Common myeloid progenitor, CD34-positive (primary cell): ENCODE measurements at regions not wholly inside any gene's neighbourhood (a gene's known extent, or its start where the extent isn't known, plus 50 kb on each side); places are given as distances from the start of the nearest gene placed in this dataset.
"Not testable (repeated sequence)": the region's sequence is repeated elsewhere in the genome, so short reads cannot be mapped to it uniquely, and the experiment has no call there.

Source experiments
- CTCF ChIA-PET: fragments of 350-600 bp; sonication (Branson Sonifier 250); formaldehyde crosslinking; loops from one replicate; lab custom pipeline; 2021; ENCODE audit warnings: antibody characterized with exemption; lab: Charles Lee
- POLR2A ChIA-PET: fragments of 350-600 bp; sonication (Branson Sonifier 250); formaldehyde crosslinking; loops from one replicate; lab custom pipeline; 2021; ENCODE audit warnings: antibody characterized with exemption; lab: Charles Lee
- DNase-seq, 3 donors: peaks; one replicate each; pipeline versions ENCODE4 v3.0.0 to v3.0.0-alpha.2; 2013
- H3K27ac ChIP-seq, 2 experiments: 1 replicate in 1 of 2; 2 replicates in 1 of 2; pipeline ENCODE4 v1.7.0; 2013; ENCODE audit warnings: inconsistent platforms in 2 of 2, low read length in 2 of 2, mild to moderate bottlenecking in 2 of 2, low read depth in 1 of 2, moderate library complexity in 1 of 2; ENCODE audit not compliant: severe bottlenecking in 2 of 2, insufficient read depth in 1 of 2, poor library complexity in 1 of 2
- H3K27me3 ChIP-seq, 5 experiments: replicated peaks in 2 of 5; 1 replicate in 3 of 5; 2 replicates in 2 of 5; pipeline versions ENCODE4 v1.6.1 to v1.7.0; 2013; ENCODE audit warnings: low read length in 4 of 5, mild to moderate bottlenecking in 2 of 5, moderate library complexity in 2 of 5, inconsistent platforms in 1 of 5; ENCODE audit not compliant: insufficient read depth in 5 of 5, control insufficient read depth in 4 of 5
- H3K36me3 ChIP-seq, 4 experiments: 1 replicate in 2 of 4; 2 replicates in 2 of 4; pipeline versions ENCODE4 v1.6.1 to v1.7.0; 2013; ENCODE audit warnings: low read length in 3 of 4, control low read depth in 1 of 4, mild to moderate bottlenecking in 1 of 4; ENCODE audit not compliant: control insufficient read depth in 4 of 4, insufficient read depth in 4 of 4
- H3K4me1 ChIP-seq, 4 experiments: 1 replicate in 3 of 4; 2 replicates in 1 of 4; pipeline versions ENCODE4 v1.6.1 to v1.7.1; 2013; ENCODE audit warnings: low read length in 3 of 4, mild to moderate bottlenecking in 3 of 4, control low read depth in 1 of 4, inconsistent platforms in 1 of 4, moderate library complexity in 1 of 4; ENCODE audit not compliant: control insufficient read depth in 4 of 4, insufficient read depth in 4 of 4; ENCODE audit errors: control extremely low read depth in 1 of 4
- H3K4me3 ChIP-seq, 7 experiments: 1 replicate in 4 of 7; 2 replicates in 3 of 7; pipeline versions ENCODE4 v1.5.1 to v1.7.0; 2013; ENCODE audit warnings: mild to moderate bottlenecking in 7 of 7, low read length in 6 of 7, moderate library complexity in 6 of 7, inconsistent platforms in 2 of 7, low read depth in 2 of 7, control low read depth in 1 of 7; ENCODE audit not compliant: insufficient read depth in 4 of 7, control insufficient read depth in 1 of 7; ENCODE audit errors: extremely low read depth in 1 of 7
- H3K9me3 ChIP-seq, 5 experiments: 1 replicate in 4 of 5; 2 replicates in 1 of 5; pipeline versions ENCODE4 v1.6.1 to v1.7.1; 2013; ENCODE audit warnings: low read length in 4 of 5, mild to moderate bottlenecking in 2 of 5, inconsistent platforms in 1 of 5, low read depth in 1 of 5, moderate library complexity in 1 of 5; ENCODE audit not compliant: control insufficient read depth in 4 of 5, insufficient read depth in 2 of 5; ENCODE audit errors: control extremely low read depth in 1 of 5
- WGBS: methylation state at CpG from one replicate; pipeline ENCODE4 v1.1.5; 2013; ENCODE audit not compliant: insufficient coverage; 5-methylcytosine and 5-hydroxymethylcytosine counted together

DNA sequence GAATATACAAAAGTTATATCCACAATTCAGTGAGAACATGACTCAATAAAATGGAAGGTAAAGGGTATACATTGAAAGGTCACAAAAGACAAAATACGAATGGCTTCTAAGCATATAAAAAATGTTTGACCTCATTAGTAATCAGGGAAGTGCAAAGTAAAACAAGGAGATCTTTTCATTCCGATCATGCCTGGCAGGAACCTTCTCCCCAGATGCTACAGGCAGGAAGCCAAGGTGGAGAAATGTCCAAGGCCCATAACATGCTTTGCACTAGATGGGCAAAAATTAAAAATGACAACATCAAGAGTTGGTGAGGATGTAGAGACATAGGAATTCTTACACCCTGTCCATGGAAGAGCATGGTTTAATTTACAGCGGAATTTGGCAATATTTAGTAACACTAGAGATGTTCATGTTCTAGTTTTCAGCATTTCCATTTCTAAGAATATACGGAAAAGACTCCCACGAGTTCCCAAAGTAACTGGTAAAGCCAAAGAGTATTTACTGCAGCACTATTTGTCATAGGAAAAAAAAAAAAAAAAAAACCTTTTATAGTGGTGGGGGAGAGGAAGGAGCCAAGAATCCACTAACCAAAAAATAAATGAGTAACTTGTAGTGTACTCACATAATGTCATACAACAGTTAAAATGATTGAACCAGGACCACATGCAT is 184.5 kb upstream of the KAZN start:
- CTCF ChIA-PET: no interaction called here
- H3K36me3 ChIP-seq: no peaks in the 10 kb centered on the region
- H3K27me3 ChIP-seq: peaks cover 0 to 4% (median 0%) of the 10 kb centered on the region in 5 experiments
- H3K4me3 ChIP-seq: no peak overlapping the region
- DNase-seq: no peak
- no peaks in the 10 kb centered on the region for H3K4me1 ChIP-seq
- no peak overlapping the region for H3K27ac ChIP-seq
- WGBS: 100% methylated on average over 3 of the region's 5 CpGs
- H3K9me3 ChIP-seq: no peaks in the 10 kb centered on the region
- POLR2A ChIA-PET: no interaction called here

DNA sequence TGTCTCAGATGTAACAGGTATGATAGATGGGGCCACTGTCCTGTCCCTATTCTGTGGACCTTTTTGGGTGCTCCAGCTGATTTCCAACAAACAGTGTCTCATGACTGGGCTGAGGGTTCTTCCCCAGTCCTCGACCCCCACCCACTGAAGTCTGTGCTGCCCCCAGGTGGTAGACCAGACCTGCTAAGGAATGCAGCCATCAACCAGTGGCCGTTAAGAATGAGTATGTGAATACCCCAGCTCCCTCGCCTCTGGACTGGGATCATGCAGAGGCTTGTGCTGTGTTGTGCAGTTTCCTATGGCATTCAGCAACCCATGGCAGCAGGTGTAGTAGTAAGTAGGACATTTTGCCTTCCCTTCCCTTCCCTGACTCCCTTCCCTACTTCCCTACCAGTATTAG is 183.1 kb upstream of the KAZN start:
- CTCF ChIA-PET: interaction anchor here (1.1 kb wide), 1 partner anchor 11 kb away, joined by 3 read pairs; no protein-coding TSS in a partner anchor
- H3K4me1 ChIP-seq: no peaks in the 10 kb centered on the region
- WGBS: 64% methylated on average over 3 of the region's 3 CpGs
- H3K27me3 ChIP-seq: peaks cover 0 to 6% (median 0%) of the 10 kb centered on the region in 5 experiments
- H3K27ac ChIP-seq: no peak overlapping the region
- H3K9me3 ChIP-seq: no peaks in the 10 kb centered on the region
- H3K36me3 ChIP-seq: no peaks in the 10 kb centered on the region
- DNase-seq: peak in 2 of 3 donors; percentile 1 to 12
- H3K4me3 ChIP-seq: no peak overlapping the region
- POLR2A ChIA-PET: no interaction called here

DNA sequence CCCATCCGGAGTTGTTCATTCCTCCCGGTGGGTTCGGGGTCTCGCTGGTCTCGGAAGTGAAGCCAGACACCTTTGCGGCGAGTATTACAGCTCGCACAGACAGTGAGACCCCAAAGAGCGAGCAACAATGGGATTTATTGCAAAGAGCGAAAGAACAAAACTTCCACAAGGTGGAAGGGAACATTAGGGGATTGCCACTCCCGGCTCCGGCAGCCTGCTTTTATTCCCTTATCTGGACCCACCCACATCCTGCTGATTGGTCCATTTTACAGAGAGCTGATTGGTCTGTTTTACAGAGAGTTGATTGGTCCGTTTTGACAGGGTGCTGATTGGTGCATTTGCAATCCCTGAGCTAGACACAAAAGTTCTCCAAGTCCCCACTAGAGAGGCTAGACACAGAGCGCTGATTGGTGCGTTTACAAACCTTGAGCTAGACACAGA is 178.7 kb upstream of the KAZN start:
- H3K4me1 ChIP-seq, POLR2A ChIA-PET, H3K36me3 ChIP-seq, H3K27me3 ChIP-seq, DNase-seq, H3K27ac ChIP-seq, H3K9me3 ChIP-seq, H3K4me3 ChIP-seq, CTCF ChIA-PET: not testable (repeated sequence)
- WGBS: 96% methylated on average over 15 of the region's 15 CpGs

DNA sequence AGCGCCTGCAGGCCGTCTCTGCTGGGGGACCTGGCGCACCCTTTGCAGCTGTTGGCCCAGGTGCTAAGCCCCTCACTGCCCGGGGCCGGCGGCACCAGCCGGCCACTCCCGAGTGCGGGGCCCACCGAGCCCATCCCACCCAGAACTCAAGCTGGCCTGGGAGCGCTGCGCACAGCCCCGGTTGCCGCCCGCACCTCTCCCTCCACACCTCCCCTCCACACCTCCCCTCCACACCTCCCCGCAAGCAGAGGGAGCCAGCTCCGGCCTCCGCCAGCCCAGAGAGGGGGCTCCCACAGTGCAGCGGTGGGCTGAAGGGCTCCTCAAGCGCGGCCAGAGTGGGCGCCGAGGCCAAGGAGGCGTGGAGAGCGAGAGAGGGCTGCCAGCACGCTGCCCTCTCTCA is 177.8 kb upstream of the KAZN start:
- peaks cover 0 to 3% (median 2%) of the 10 kb centered on the region in 5 experiments for H3K27me3 ChIP-seq
- WGBS: 98% methylated on average over 9 of the region's 26 CpGs
- CTCF ChIA-PET: no interaction called here
- DNase-seq: no peak
- POLR2A ChIA-PET: no interaction called here
- H3K4me1 ChIP-seq: no peaks in the 10 kb centered on the region
- H3K4me3 ChIP-seq: no peak overlapping the region
- no peaks in the 10 kb centered on the region for H3K36me3 ChIP-seq
- no peaks in the 10 kb centered on the region for H3K9me3 ChIP-seq
- H3K27ac ChIP-seq: no peak overlapping the region

DNA sequence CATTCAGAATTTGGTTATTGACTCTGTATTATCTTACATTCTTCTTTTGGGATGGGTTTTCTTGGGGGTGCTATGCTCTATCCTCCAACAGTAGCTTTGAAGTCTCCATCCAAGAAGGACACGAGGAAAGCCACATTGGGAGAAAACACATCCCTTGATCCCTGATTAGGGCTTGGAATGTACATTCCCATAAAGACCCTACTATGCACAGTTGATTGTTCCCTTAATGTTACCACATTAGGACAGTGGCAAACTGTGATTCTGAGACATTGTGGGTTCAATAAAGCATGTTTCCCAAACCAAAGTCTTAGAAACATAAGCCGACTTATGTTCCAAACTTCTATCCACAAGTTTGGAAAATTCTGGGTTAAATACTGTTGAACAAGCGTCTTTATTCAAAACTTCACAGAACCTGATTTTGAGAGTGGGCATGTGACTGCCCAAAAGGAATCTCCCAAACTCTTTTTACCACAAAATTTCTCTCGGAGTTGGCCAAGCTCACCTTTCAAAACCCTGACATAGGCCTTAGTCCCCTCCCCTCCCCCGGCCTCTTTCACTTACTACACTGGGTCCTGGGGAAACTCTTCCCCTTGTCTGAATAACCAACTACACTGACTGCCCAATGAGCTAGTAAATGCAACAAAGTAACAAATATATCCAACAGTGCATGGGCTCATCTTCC is 177.0 kb upstream of the KAZN start:
- CTCF ChIA-PET: no interaction called here
- no peaks in the 10 kb centered on the region for H3K4me1 ChIP-seq
- POLR2A ChIA-PET: no interaction called here
- H3K27ac ChIP-seq: no peak overlapping the region
- DNase-seq: no peak
- H3K27me3 ChIP-seq: peaks cover 0 to 3% (median 0%) of the 10 kb centered on the region in 5 experiments
- H3K4me3 ChIP-seq: no peak overlapping the region
- WGBS: 94% methylated on average over 4 of the region's 5 CpGs
- no peaks in the 10 kb centered on the region for H3K36me3 ChIP-seq
- no peaks in the 10 kb centered on the region for H3K9me3 ChIP-seq

DNA sequence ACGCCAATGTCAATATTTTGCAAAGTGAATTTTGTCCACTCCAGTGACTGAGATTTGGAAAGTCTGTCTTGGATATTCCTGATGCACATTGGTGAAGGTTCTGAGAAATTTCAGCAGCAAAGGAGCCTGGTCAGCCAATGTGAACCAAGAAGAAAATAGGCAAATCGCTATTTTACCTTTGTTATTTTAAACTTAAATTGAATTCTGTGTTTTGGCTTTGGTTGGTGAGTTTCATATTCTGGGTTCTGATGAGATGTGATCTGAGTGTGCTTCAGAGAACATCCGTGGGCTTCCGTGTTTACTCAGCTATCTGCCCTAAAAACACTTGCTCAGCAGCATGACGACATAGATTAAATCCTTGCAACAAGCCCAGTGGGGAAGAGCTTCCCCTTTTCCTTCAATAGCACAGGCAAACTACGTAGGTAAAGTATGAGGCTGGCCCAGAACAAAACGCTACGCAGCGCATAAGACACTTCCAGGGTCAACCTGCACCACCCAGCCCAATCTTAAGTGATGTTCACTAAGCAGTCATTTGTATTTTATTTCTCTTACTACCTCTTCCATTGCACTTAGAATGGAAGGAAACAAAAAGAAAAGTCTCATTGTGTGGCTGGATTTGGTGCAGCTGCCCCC is 176.4 kb upstream of the KAZN start:
- H3K4me3 ChIP-seq: no peak overlapping the region
- DNase-seq: no peak
- CTCF ChIA-PET: no interaction called here

More for the DNA sequence above, 176.4 kb upstream of the KAZN start:
- Histone ChIP-seq H3K9me3 (no peaks in the 10 kb centered on the region), H3K27me3 (peaks cover 0 to 3% (median 0%) of the 10 kb centered on the region in 5 experiments), H3K4me1 (no peaks in the 10 kb centered on the region), H3K36me3 (no peaks in the 10 kb centered on the region), H3K27ac (no peak overlapping the region)
- WGBS: 72% methylated on average over 9 of the region's 9 CpGs
- POLR2A ChIA-PET: no interaction called here
